HepG2 (cell line): ENCODE measurements at regions not wholly inside any gene's neighbourhood (a gene's known extent, or its start where the extent isn't known, plus 50 kb on each side); places are given as distances from the start of the nearest gene placed in this dataset.

ENCODE experiments used
- BORCS8-MEF2B ChIP-seq: sonication (generic); formaldehyde crosslinking; IDR thresholded peaks from 2 replicates; pipeline ENCODE4 v1.8.0; 2022; ENCODE audit warnings: mild to moderate bottlenecking, missing genetic modification reagents
- E2F5 ChIP-seq: sonication (generic); formaldehyde crosslinking; conservative IDR thresholded peaks from 2 replicates; pipeline ENCODE4 v1.4.0; 2020; ENCODE audit warnings: missing genetic modification reagents
- HOMEZ ChIP-seq: IDR thresholded peaks from 2 replicates; pipeline ENCODE4 v1.6.1; 2016; ENCODE audit warnings: low read depth
- IRF9 ChIP-seq: sonication (generic); formaldehyde crosslinking; IDR thresholded peaks from 2 replicates; pipeline ENCODE4 v1.8.0; 2022; ENCODE audit warnings: missing genetic modification reagents, mild to moderate bottlenecking, borderline replicate concordance
- SMC3 ChIP-seq: IDR thresholded peaks from 2 replicates; pipeline ENCODE4 v1.6.1; 2011; ENCODE audit warnings: low read length, improper control_type of control experiment
- ZBTB40 ChIP-seq, 2 experiments: fragments of 450-650 bp in 1 of 2; sonication (generic) in 1 of 2; formaldehyde crosslinking in 1 of 2; IDR thresholded peaks; 2 replicates each; pipeline versions ENCODE4 v1.6.1 to v1.8.0; 2016 to 2022; ENCODE audit warnings: antibody characterized with exemption in 1 of 2, mild to moderate bottlenecking in 1 of 2, missing genetic modification reagents in 1 of 2
- ZEB1 ChIP-seq: IDR thresholded peaks from 2 replicates; pipeline ENCODE4 v1.6.1; 2012; ENCODE audit warnings: mild to moderate bottlenecking, low read depth, inconsistent platforms; ENCODE audit not compliant: insufficient replicate concordance
- ZNF430 ChIP-seq: sonication (generic); formaldehyde crosslinking; IDR thresholded peaks from 2 replicates; pipeline ENCODE4 v1.9.0; 2021; ENCODE audit warnings: mild to moderate bottlenecking, missing genetic modification reagents
- ZNF496 ChIP-seq: sonication (generic); formaldehyde crosslinking; IDR thresholded peaks from 2 replicates; pipeline ENCODE4 v1.8.1; 2023; ENCODE audit warnings: mild to moderate bottlenecking, moderate library complexity, missing genetic modification reagents; ENCODE audit not compliant: insufficient replicate concordance
- ZNF646 ChIP-seq: sonication (generic); formaldehyde crosslinking; IDR thresholded peaks from 2 replicates; pipeline ENCODE4 v1.9.0; 2021; ENCODE audit warnings: mild to moderate bottlenecking, missing genetic modification reagents

- TF ChIP-seq ZNF646 (CRISPR knock-in tag) (no peak), E2F5 (CRISPR knock-in tag) (no peak), ZEB1 (no peak), IRF9 (CRISPR knock-in tag) (no peak), SMC3 (no peak), BORCS8-MEF2B (CRISPR knock-in tag) (no peak), ZNF430 (CRISPR knock-in tag) (no peak), ZBTB40 (IDR thresholded peaks at IDR 0.05) (no peak), ZBTB40 (CRISPR knock-in tag; IDR thresholded peaks at IDR 0.05) (no peak), HOMEZ (CRISPR knock-in tag) (no peak), ZNF496 (CRISPR knock-in tag) (no peak)
Observed at GRCh38 chr15:62968699-62969098, 73.8 kb upstream of the TPM1 start (continued).
